Uterus (tissue), 2 donors: ENCODE measurements at regions not wholly inside any gene's neighbourhood (a gene's known extent, or its start where the extent isn't known, plus 50 kb on each side); places are given as distances from the start of the nearest gene placed in this dataset.

Source experiments
- CTCF ChIP-seq, 4 experiments: fragments of 200-600 bp in 2 of 4; fragments of 450-650 bp in 2 of 4; sonication (generic) in 2 of 4; IDR thresholded peaks; one replicate each; pipeline ENCODE4 v1.5.1; 2016 to 2019; ENCODE audit warnings: antibody characterized with exemption in 4 of 4, mild to moderate bottlenecking in 2 of 4, moderate library complexity in 1 of 4
- POLR2A ChIP-seq, 2 donors: fragments of 450-650 bp; IDR thresholded peaks; one replicate each; pipeline ENCODE4 v1.6.1; 2016; ENCODE audit warnings: antibody characterized with exemption in 2 of 2, mild to moderate bottlenecking in 1 of 2, moderate library complexity in 1 of 2

GRCh38 chr7:67777119-67777518, 780.5 kb downstream of the TYW1 start:
- TF ChIP-seq CTCF (IDR thresholded peaks at IDR 0.05): no peak
- no peak for TF ChIP-seq POLR2A (IDR thresholded peaks at IDR 0.05)
